Astrocyte (in vitro differentiated cells and primary cell): ENCODE measurements at regions not wholly inside any gene's neighbourhood (a gene's known extent, or its start where the extent isn't known, plus 50 kb on each side); places are given as distances from the start of the nearest gene placed in this dataset.

Experiments
- CTCF ChIP-seq: IDR thresholded peaks from 2 replicates; pipeline ENCODE4 v1.5.1; 2011; ENCODE audit warnings: low read depth, mild to moderate bottlenecking, inconsistent platforms, low read length, moderate library complexity; ENCODE audit not compliant: insufficient read depth
- EZH2 ChIP-seq: IDR thresholded peaks from 2 replicates; pipeline ENCODE4 v1.6.1; 2012; ENCODE audit warnings: mild to moderate bottlenecking, low read length, inconsistent platforms; ENCODE audit not compliant: insufficient read depth

- TF ChIP-seq EZH2: no peak
- no peak for TF ChIP-seq CTCF
Observed at GRCh38 chr5:92505145-92505544, 1075.9 kb downstream of the NR2F1-AS1 start.
